Dedifferentiated amniotic fluid mesenchymal stem cell (primary cell): ENCODE measurements at regions not wholly inside any gene's neighbourhood (a gene's known extent, or its start where the extent isn't known, plus 50 kb on each side); places are given as distances from the start of the nearest gene placed in this dataset.

Source experiments
- DNase-seq: peaks from one replicate; pipeline ENCODE4 v3.0.0-alpha.2; 2016; ENCODE audit errors: extremely low spot score

GRCh38 chr2:212711856-212712255, 173.3 kb upstream of the ERBB4 start:
- DNase-seq, result peak; percentile 85

- DNase-seq, result peak; percentile 35
These were observed 170.7 kb upstream of the ERBB4 start for GRCh38 chr2:212709280-212709679.

- peak; percentile 20 for DNase-seq
These were observed 169.8 kb upstream of the ERBB4 start for GRCh38 chr2:212708355-212708754.

GRCh38 chr2:212695426-212695825, 156.8 kb upstream of the ERBB4 start:
- no peak for DNase-seq

GRCh38 chr2:212694398-212694797, 155.8 kb upstream of the ERBB4 start:
- no peak for DNase-seq

GRCh38 chr2:212692466-212692865, 153.9 kb upstream of the ERBB4 start:
- DNase-seq, result no peak

GRCh38 chr2:212686285-212686895, 147.8 kb upstream of the ERBB4 start:
- DNase-seq, result peak; percentile 82

GRCh38 chr2:212683346-212684097, 144.9 kb upstream of the ERBB4 start:
- no peak for DNase-seq

GRCh38 chr2:212682937-212683336, 144.3 kb upstream of the ERBB4 start:
- no peak for DNase-seq

- no peak for DNase-seq
These were observed 138.9 kb upstream of the ERBB4 start for GRCh38 chr2:212677466-212677865.

GRCh38 chr2:212672186-212672585, 133.6 kb upstream of the ERBB4 start:
- no peak for DNase-seq

- DNase-seq, result no peak
These were observed 131.2 kb upstream of the ERBB4 start for GRCh38 chr2:212669761-212670160.

- DNase-seq, result no peak
These were observed 129.2 kb upstream of the ERBB4 start for GRCh38 chr2:212667751-212668316.

GRCh38 chr2:212665948-212666347, 127.3 kb upstream of the ERBB4 start:
- DNase-seq, result no peak

GRCh38 chr2:212659441-212659840, 120.8 kb upstream of the ERBB4 start:
- DNase-seq, result no peak

- DNase-seq, result no peak
These were observed 111.0 kb upstream of the ERBB4 start for GRCh38 chr2:212649646-212650045.

GRCh38 chr2:212646698-212647366, 108.2 kb upstream of the ERBB4 start:
- peak; percentile 43 for DNase-seq

GRCh38 chr2:212644195-212644837, 105.7 kb upstream of the ERBB4 start:
- no peak for DNase-seq

- DNase-seq, result no peak
These were observed 101.8 kb upstream of the ERBB4 start for GRCh38 chr2:212640428-212640827.

- DNase-seq, result no peak
These were observed 100.1 kb upstream of the ERBB4 start for GRCh38 chr2:212638694-212639093.

GRCh38 chr2:212628586-212628985, 90.0 kb upstream of the ERBB4 start:
- DNase-seq, result no peak

GRCh38 chr2:212626371-212626918, 87.8 kb upstream of the ERBB4 start:
- DNase-seq, result no peak
